ENCODE measurements at regions not wholly inside any gene's neighbourhood (a gene's known extent, or its start where the extent isn't known, plus 50 kb on each side); places are given as distances from the start of the nearest gene placed in this dataset.

- DNase-seq (ENCODE audit: low read depth in 1 of 2, low spot score in 2 of 2): no peak
- H3K23me2 ChIP-seq (ENCODE audit: low read depth, low read length): no peaks in the 10 kb centered on the region
- H3K9me3 ChIP-seq (ENCODE audit: insufficient read depth in 2 of 2, low read depth in 1 of 2, low read length in 1 of 2): no peaks in the 10 kb centered on the region
- H3K4ac ChIP-seq (replicated peaks; ENCODE audit: insufficient read length, low read depth, low read length): no peak overlapping the region
- no peak overlapping the region for H2AK5ac ChIP-seq (ENCODE audit: low read depth, low read length)
- H3K27ac ChIP-seq (ENCODE audit: low read depth, low read length): peak overlapping the region; percentile 45; the same call in 1 of the 2 replicates
- H3K18ac ChIP-seq (ENCODE audit: extremely low read depth, low read length): no peak overlapping the region
- peak overlapping the region in 1 of 2 experiments; percentile 49; a peak in 1 of 4 replicates for H3K4me2 ChIP-seq (ENCODE audit: insufficient read depth in 1 of 2, low read depth in 2 of 2, low read length in 2 of 2)
- no peak overlapping the region for H2BK15ac ChIP-seq (ENCODE audit: low read length)
- H2BK120ac ChIP-seq (replicated peaks; ENCODE audit: low read depth, low read length): no peak overlapping the region
- H3K27me3 ChIP-seq (replicated peaks in 1 of 4; ENCODE audit: control insufficient read depth in 3 of 4, extremely low read depth in 1 of 4, insufficient read depth in 3 of 4, low read length in 3 of 4): no peaks in the 10 kb centered on the region
- no peak overlapping the region; the same call in 1 of the 2 replicates for H2BK5ac ChIP-seq (ENCODE audit: low read depth, low read length)
- H3K23ac ChIP-seq (ENCODE audit: insufficient read length): no peak overlapping the region
- ChIA-PET POLR2A (ENCODE audit: partially characterized antibody) (no interaction called here), CTCF (ENCODE audit: partially characterized antibody) (interaction anchor here (1.2 to 1.6 kb wide), 3 partner anchors 73 to 259 kb away, joined by 3 to 5 read pairs (median 4); no protein-coding TSS in a partner anchor)
- peak overlapping the region; percentile 52 for H4K5ac ChIP-seq (ENCODE audit: insufficient read length, low read depth, low read length)
- H3K4me1 ChIP-seq (replicated peaks in 1 of 4; ENCODE audit: control insufficient read depth in 3 of 4, insufficient read depth in 4 of 4, low read length in 3 of 4): peaks cover 0 to 2% (median 0%) of the 10 kb centered on the region in 4 experiments; a peak in 1 of 7 replicates
- H2AFZ ChIP-seq (ENCODE audit: low read length): no peak overlapping the region
- no peak overlapping the region for H3K56ac ChIP-seq (replicated peaks; ENCODE audit: insufficient read length, low read depth, low read length)
- H4K20me1 ChIP-seq (replicated peaks in 1 of 2; ENCODE audit: control insufficient read depth in 1 of 2, insufficient read depth in 2 of 2, low read length in 2 of 2): no peaks in the 10 kb centered on the region
- no peak overlapping the region for H4K8ac ChIP-seq (ENCODE audit: extremely low read depth, insufficient read depth, low read length)
- no peak overlapping the region for H4K91ac ChIP-seq (replicated peaks; ENCODE audit: insufficient read length, low read length)
- FAIRE-seq: peak; percentile 98
- no peak overlapping the region for H3K14ac ChIP-seq (ENCODE audit: insufficient read length)
- no peak overlapping the region for H3K9ac ChIP-seq (replicated peaks in 1 of 4; ENCODE audit: extremely low read depth in 1 of 4, low read depth in 3 of 4, low read length in 3 of 4)
- no peaks in the 10 kb centered on the region for H3K79me1 ChIP-seq (ENCODE audit: low read depth, low read length)
- no peaks in the 10 kb centered on the region for H3K79me2 ChIP-seq (ENCODE audit: control insufficient read depth in 1 of 2, insufficient read depth in 2 of 2, low read length in 2 of 2)
- no peaks in the 10 kb centered on the region for H3K36me3 ChIP-seq (ENCODE audit: control insufficient read depth in 2 of 4, insufficient read depth in 4 of 4, low read length in 3 of 4)
- peak overlapping the region in 1 of 4 experiments; percentile 41; a peak in 1 of 8 replicates for H3K4me3 ChIP-seq (ENCODE audit: extremely low read depth in 1 of 4, insufficient read depth in 2 of 4, low read depth in 3 of 4, low read length in 4 of 4)
- no peak overlapping the region for H2BK12ac ChIP-seq (ENCODE audit: low read depth, low read length)
- no peak overlapping the region for H2BK20ac ChIP-seq (ENCODE audit: low read length)
- 0% methylated on average over 1 of the region's 1 CpG; no CpG with 5 or more reads in 1 of the 2 experiments for WGBS, 2 experiments (ENCODE audit: extremely low coverage in 1 of 2, insufficient coverage in 1 of 2, insufficient read length in 1 of 2, insufficient replicate concordance in 2 of 2, low coverage in 1 of 2, low lambda C conversion rate in 2 of 2, missing lambda C conversion rate in 1 of 2)
- TF ChIP-seq SUZ12 (IDR thresholded peaks at IDR 0.05; ENCODE audit: low read length) (no peak), SP1 (IDR thresholded peaks at IDR 0.05; ENCODE audit: low read depth, low read length) (peak; percentile 71; the same call in 1 of the 2 replicates), SIN3A (conservative IDR thresholded peaks at IDR 0.05 in 1 of 2, IDR thresholded peaks at IDR 0.05 in 1 of 2; ENCODE audit: low read depth in 1 of 2, low read length in 2 of 2) (no peak), TCF12 (IDR thresholded peaks at IDR 0.05; ENCODE audit: low read depth, low read length) (no peak), ZNF274 (IDR thresholded peaks at IDR 0.05; ENCODE audit: borderline replicate concordance, extremely low read depth, low read length) (no peak), RNF2 (IDR thresholded peaks at IDR 0.05; ENCODE audit: borderline replicate concordance, low read depth, low read length, missing control alignments, poor library complexity, severe bottlenecking) (no peak), HDAC2 (IDR thresholded peaks at IDR 0.05; ENCODE audit: borderline replicate concordance in 1 of 2, low read depth in 2 of 2, low read length in 2 of 2) (no peak), MAFK (IDR thresholded peaks at IDR 0.05; ENCODE audit: low read depth, low read length) (no peak)
- TF ChIP-seq, protein P1, sequence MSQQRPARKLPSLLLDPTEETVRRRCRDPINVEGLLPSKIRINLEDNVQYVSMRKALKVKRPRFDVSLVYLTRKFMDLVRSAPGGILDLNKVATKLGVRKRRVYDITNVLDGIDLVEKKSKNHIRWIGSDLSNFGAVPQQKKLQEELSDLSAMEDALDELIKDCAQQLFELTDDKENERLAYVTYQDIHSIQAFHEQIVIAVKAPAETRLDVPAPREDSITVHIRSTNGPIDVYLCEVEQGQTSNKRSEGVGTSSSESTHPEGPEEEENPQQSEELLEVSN (IDR thresholded peaks at IDR 0.05): no peak
Observed at GRCh38 chrX:63503541-63503940, 152.4 kb upstream of the SPIN4 start.
